ENCODE measurements at regions not wholly inside any gene's neighbourhood (a gene's known extent, or its start where the extent isn't known, plus 50 kb on each side); places are given as distances from the start of the nearest gene placed in this dataset.
"Not testable (repeated sequence)": the region's sequence is repeated elsewhere in the genome, so short reads cannot be mapped to it uniquely, and the experiment has no call there.

GRCh38 chr4:131595140-131595539, 1554.0 kb upstream of the PCDH10 start:
- TF ChIP-seq, protein P1, sequence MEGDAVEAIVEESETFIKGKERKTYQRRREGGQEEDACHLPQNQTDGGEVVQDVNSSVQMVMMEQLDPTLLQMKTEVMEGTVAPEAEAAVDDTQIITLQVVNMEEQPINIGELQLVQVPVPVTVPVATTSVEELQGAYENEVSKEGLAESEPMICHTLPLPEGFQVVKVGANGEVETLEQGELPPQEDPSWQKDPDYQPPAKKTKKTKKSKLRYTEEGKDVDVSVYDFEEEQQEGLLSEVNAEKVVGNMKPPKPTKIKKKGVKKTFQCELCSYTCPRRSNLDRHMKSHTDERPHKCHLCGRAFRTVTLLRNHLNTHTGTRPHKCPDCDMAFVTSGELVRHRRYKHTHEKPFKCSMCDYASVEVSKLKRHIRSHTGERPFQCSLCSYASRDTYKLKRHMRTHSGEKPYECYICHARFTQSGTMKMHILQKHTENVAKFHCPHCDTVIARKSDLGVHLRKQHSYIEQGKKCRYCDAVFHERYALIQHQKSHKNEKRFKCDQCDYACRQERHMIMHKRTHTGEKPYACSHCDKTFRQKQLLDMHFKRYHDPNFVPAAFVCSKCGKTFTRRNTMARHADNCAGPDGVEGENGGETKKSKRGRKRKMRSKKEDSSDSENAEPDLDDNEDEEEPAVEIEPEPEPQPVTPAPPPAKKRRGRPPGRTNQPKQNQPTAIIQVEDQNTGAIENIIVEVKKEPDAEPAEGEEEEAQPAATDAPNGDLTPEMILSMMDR (IDR thresholded peaks at IDR 0.05; ENCODE audit: low read length, missing control alignments): no peak
- no peak overlapping the region for H3K4me3 ChIP-seq (replicated peaks; ENCODE audit: low read depth, low read length)
- DNase-seq (ENCODE audit: low read depth): no peak

DNA sequence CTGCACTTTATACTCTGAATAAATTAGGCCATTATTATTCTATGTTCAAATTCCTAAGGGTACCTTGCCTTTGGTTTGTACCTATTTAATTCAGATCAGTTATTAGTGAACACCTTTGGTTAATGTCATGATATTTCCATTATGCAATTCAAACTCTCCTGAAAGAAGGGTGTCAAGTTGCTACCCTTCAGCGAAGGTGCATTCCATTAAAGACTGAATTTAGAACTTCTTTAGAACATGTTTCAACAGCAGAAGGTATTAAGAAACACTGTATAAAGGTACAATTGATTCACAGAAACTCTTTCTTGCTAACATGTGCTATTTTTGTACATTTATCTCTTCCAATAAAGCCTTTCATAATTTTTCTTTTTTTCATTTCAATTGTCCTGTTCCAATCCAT, 1545.4 kb upstream of the PCDH10 start:
- TF ChIP-seq, protein P1 (IDR thresholded peaks at IDR 0.05; ENCODE audit: low read length, missing control alignments): no peak

DNA sequence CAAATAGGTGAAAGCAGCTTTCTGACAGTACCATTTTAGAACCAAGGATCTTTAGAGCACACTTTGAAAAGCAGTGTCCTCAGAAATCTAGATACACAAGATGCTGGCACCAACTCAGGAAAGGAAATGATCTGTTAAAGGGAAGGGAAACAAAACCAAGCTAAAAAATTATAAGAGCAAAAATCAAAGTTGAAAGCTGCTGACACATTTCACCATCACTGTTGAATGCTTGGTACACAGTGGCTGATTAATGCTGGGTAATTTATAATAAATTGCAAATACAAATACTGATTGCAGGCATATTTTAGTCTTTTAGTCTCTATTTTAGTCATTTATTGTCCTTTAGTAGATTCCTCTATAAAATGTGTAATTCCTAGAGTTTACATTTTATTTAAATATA, 1540.1 kb upstream of the PCDH10 start:
- TF ChIP-seq, protein P1 (IDR thresholded peaks at IDR 0.05; ENCODE audit: low read length, missing control alignments): no peak
- peak; percentile 23 for DNase-seq (ENCODE audit: low read depth)
- no peak overlapping the region for H3K4me3 ChIP-seq (replicated peaks; ENCODE audit: low read depth, low read length)

More for the DNA sequence above, 1545.4 kb upstream of the PCDH10 start:
- no peak for DNase-seq (ENCODE audit: low read depth)
- no peak overlapping the region for H3K4me3 ChIP-seq (replicated peaks; ENCODE audit: low read depth, low read length)

DNA sequence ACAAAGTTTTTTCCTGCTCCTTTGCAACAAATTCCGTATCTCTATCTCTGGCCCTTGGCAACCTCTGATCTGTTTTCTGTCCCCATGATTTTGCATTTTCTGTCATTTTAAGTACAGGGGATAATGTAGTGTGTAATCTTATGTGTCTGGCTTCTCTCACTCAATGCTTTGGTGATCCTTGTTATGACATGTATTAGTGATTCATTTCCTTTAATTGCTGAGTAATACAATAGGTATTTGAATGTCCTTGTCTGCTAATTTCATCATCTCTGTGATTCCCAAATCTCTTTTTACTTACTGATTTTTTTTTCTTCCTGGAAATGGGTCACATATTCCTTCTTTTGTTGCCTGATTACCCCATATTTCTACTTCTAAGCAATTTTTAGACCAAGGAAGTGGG, 1538.6 kb upstream of the PCDH10 start:
- H3K4me3 ChIP-seq (replicated peaks; ENCODE audit: low read depth, low read length): not testable (repeated sequence)
- DNase-seq (ENCODE audit: low read depth): peak; percentile 89

DNA sequence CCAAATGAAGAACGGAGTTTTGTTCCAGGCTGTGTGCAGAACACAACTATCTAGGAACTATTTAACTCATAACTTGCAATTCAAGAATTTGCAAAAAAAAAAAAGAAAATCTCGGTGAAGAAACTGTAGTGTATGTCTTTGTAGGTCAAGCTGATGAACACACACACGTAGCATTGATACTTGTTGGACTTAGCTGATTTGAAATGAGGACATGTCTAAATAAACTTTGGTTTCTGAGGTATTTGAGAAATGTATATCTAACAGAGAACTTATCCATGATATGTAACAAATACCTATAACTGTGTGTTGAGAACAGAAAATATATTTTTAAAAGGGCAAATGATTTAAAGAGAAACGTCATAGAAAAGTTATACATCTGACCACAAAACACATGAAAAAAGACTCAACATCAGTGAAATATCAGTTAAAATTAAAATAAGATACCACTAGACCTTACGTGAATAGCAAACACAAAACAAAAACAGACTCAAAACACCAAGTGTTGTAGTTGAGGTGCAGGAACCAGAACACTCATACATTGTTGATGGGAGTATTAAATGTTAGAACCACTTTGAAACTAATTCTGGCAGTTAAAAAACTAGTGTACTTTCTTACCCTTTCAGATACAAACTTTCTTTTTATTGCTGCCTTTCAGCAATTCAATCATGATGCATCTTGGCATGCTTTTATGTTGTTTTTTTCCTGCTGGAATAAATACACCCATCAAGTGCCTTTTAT, 1535.8 kb upstream of the PCDH10 start:
- DNase-seq (ENCODE audit: low read depth): no peak
- TF ChIP-seq, protein P1 (IDR thresholded peaks at IDR 0.05; ENCODE audit: low read length, missing control alignments): no peak

DNA sequence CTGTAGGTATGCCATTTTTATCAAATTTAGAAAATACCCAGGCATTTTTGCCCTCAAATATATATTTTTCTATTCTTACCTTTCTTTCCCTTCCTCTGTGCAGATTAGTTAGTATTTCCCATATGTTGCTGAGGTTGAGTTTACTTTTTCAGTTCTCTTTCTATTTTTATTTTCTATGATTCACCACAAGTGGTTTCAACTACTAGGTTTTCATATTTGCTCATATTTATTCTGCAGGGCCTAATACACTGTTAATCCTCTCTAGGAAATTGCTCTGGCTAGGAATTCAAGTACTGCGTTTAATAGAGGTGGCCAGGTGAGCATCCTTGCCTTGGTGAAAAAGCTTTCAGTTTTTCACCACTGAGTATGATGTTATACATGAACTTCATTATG, 1535.3 kb upstream of the PCDH10 start:
- DNase-seq (ENCODE audit: low read depth): no peak
- no peak overlapping the region for H3K4me3 ChIP-seq (replicated peaks; ENCODE audit: low read depth, low read length)
- TF ChIP-seq, protein P1 (IDR thresholded peaks at IDR 0.05; ENCODE audit: low read length, missing control alignments): no peak

More for the DNA sequence above, 1535.8 kb upstream of the PCDH10 start:
- H3K4me3 ChIP-seq (replicated peaks; ENCODE audit: low read depth, low read length): no peak overlapping the region

DNA sequence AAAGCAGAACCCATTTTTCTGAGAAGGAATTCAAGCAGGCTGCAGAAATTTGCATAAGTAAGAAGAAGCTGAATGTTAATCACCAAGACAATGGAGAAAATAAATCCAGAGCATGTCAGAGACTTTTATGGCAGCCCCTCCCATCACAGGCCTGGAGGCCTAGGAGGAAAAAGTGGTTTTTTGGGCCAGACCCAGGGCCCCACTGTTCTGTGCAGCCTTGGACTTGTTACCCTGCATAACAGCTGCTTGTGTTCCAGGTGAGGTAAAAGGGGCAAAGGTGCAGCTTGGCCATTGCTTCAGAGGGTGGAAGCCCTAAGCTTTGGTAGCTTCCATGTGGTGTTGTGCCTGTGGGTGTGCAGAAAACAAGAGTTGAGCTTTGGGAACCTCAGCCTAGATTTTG, 1516.2 kb upstream of the PCDH10 start:
- TF ChIP-seq, protein P1 (IDR thresholded peaks at IDR 0.05; ENCODE audit: low read length, missing control alignments): no peak
- no peak for DNase-seq (ENCODE audit: low read depth)
- H3K4me3 ChIP-seq (replicated peaks; ENCODE audit: low read depth, low read length): no peak overlapping the region
